ENCODE measurements at regions not wholly inside any gene's neighbourhood (a gene's known extent, or its start where the extent isn't known, plus 50 kb on each side); places are given as distances from the start of the nearest gene placed in this dataset.
"Not testable (repeated sequence)": the region's sequence is repeated elsewhere in the genome, so short reads cannot be mapped to it uniquely, and the experiment has no call there.

DNA sequence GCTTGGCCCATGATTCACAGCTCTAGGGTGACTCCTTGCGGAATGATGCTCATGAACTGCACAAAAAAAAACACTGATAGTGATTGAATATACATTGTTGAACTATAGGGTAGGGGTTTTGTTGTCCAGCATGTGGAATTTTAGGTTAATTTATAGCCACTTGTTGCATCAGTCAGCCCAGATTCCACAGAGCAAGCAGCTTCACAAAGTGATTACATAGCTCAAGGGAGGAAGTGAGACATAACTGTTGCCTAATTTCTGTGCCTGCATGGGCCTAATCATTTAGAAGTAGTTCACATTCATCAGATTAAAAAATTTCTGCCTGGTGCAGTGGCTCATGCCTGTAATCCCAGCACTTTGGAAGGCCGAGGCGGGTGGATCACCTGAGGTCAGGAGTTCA is 142.2 kb upstream of the ZNF722 start:
- not testable (repeated sequence) for DNase-seq

DNA sequence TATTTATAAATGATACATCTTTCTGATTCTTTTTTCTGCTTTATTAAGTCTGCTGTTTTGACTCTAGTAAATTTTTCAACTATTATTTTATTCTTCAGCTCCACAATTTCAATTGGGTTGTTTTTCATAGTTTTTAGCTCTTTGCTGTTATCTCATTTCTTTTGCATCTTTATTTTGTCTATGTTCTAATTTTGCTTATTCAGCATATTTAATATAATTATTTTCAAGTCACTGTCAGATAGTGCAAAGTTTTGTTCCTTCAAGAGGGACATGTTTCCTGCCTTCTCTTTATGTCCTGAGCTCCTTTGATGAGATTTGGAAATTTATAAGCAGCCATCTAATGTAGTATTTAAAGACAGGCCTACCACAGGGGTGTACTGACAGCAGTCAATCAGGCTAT is 131.5 kb upstream of the ZNF722 start:
- no peak for DNase-seq

DNA sequence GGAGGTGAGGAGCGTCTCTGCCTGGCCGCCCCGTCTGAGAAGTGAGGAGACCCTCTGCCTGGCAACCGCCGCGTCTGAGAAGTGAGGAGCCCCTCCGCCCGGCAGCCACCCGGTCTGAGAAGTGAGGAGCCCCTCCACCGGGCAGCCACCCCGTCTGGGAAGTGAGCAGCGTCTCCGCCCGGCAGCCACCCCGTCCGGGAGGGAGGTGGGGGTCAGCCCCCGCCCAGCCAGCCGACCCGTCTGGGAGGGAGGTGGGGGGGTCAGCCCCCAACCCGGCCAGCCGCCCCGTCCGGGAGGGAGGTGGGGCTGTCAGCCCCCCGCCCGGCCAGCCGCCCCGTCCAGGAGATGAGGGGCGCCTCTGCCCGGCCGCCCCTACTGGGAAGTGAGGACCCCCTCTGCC is 124.4 kb upstream of the ZNF722 start:
- not testable (repeated sequence) for DNase-seq

DNA sequence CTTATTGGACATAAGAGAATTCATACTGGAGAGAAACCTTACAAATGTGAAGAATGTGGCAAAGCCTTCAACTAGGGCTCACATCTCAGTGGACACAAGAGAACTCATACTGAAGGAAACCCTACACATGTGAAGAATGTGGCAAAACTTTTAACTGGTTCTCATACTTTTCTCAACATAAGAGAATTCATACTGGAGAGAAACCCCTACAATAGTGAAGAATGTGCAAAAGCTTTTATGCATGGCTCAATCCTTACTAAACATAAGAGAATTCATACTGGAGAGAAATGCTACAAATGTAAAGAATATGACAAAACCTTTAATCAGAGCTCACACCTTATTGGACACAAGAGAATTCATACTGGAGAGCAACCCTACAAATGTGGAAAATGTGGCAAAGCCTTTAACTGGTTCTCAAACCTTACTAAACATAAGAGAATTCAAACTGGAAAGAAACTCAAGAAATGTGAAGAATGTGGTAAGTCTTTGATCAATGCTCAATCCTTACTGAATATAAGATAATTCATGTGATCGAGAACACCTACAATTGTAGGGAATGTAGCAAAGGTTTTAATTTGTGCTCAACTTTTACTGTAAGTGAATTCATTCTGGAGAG is 121.8 kb upstream of the ZNF722 start:
- no peak for DNase-seq

DNA sequence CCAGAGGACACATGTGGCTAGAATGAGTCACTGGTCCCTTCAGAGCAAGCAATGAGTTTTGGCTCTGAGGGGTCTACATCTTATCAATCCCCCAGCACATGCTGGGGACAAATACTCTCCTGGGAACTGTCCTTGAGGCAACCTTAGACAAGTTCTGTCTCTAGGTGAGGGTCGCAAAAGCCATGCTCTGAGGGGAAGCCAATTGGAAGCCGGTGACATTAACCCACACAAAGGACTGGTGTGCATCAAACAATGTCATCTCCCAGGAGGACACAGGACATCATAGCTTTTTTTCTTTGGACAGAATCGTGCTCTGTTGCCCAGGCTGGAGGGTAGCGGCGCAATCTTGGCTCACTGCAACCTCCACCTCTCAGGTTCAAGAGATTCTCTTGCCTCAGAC is 111.6 kb upstream of the ZNF722 start:
- no peak for DNase-seq

DNA sequence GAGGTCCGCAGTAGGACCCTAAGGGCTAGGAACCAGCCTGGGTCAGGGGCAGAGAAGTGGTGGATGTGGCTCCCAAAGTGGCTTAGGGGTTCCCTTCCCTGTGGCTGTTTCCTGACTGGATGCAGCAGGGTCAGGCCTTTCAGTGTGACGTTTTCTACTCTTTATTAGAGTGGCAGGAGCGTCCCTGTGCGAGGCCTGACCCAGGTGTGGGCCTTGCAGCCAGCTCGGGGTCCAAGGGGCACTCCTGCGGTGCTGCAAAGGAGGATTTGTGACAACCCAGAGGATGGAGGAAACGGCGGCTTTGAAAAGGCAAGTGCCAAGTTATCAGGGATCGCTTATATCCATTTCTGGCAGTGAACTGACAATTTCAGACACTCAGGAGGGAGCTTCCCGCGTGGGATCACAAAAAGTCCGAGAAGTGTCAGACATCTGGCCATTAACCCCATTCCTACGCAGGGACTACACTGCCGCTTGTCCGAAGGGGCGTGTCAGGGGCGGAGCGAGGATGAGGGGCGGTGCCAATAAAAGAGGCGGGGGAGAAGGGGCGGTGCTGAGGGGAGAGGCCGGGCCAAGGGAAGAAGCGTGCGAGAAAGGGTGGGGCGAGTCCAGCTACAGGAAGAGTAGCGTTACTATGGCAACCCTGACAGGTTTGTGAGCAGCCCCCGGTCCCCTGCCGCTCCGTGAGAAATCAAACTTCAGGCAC is 98.8 kb upstream of the ZNF722 start:
- DNase-seq = peak in 12 of 14 donors; percentile 31 to 83 (median 72)

DNA sequence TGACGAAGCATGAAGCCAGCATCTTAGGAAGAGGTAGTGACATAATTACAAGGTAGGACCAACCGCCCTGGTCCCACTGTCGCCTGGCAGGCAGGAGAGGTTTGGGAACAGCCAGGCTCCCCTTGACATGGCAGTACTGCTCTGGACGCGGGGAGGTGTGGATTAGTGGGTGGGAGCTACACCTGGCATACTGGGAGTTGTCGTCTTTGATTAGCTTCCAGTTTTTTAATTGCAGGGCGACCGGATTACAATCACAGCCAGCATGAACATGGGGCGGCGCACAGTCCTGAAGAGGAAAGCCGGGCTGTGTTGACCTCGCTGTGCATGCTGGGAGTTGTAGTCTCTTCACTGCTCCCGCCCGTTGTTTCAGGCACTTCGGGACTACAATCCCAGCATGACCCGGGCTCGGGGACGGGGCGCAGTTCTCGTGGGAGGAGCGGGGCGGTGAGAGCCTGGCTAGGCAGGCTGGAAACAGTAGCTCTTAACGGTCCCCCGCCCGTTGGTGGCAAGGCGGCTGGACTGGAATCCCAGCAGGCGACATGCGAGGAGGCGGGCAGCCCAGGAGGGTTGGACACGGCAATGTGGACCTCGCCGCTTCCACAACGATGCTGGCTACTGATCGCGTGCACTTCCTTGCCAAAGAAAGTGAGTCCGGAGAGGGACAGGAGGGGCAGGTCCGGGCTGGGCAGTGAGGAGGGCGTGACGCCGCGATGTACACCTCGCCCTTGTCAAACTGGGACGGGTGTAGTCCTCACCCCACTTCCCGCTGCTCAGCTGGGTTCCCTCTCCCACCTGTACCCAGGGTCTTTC is 98.0 kb upstream of the ZNF722 start:
- peak; percentile 19 to 95 (median 87) for DNase-seq

DNA sequence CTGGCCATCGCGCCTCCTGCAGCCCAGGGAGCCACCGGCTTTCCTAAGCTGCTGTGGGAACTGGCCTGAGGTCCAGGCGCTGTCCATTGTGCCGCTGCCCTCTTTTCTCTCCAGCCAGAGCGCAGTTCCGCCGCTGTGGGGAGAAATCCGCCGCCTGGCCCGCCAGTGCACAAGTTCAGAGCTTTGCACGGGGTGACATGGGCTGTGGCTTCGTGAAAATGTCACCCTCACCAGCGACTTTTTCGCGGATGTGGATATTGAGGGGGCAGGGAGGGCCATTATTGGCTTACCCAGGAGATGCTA is 97.5 kb upstream of the ZNF722 start:
- DNase-seq = not testable (repeated sequence)

DNA sequence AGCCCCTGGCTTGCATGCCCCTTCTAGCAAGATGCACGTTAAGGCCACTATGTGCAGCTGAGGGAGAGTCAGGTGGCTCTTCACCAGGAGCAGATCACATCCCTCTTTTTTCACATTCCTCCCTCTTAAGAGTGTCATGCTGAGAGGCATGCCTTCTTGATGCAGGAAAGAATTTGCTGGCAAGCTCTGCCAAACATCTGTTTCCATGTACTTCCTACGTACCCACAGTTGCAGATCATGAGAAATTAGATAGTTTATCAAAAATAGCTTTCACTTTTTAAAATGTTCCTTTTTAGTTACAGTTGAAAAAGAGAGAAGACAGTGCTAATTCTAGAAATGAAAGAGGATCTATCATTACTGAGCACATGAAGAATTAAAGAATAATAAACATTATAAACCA is 79.7 kb upstream of the ZNF722 start:
- DNase-seq = no peak

DNA sequence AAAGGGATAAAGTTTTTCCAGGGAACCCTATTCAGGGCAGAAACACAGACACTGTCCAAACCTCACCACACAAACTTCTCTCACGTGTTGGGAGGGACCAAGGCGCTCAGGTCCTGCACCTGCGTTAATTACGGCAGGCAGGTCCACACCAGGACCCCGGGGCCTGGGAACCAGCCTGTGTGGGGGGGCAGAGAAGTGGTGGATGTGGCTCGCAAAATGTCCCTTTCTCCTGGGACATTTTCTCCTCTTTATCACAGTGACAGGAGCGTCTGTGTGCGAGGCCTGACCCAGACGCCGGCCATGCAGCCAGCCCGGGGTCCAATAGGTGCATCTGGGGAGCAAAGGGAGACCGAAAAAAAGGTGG is 73.4 kb upstream of the ZNF722 start:
- peak in 2 of 14 donors; percentile 40 to 43 for DNase-seq

DNA sequence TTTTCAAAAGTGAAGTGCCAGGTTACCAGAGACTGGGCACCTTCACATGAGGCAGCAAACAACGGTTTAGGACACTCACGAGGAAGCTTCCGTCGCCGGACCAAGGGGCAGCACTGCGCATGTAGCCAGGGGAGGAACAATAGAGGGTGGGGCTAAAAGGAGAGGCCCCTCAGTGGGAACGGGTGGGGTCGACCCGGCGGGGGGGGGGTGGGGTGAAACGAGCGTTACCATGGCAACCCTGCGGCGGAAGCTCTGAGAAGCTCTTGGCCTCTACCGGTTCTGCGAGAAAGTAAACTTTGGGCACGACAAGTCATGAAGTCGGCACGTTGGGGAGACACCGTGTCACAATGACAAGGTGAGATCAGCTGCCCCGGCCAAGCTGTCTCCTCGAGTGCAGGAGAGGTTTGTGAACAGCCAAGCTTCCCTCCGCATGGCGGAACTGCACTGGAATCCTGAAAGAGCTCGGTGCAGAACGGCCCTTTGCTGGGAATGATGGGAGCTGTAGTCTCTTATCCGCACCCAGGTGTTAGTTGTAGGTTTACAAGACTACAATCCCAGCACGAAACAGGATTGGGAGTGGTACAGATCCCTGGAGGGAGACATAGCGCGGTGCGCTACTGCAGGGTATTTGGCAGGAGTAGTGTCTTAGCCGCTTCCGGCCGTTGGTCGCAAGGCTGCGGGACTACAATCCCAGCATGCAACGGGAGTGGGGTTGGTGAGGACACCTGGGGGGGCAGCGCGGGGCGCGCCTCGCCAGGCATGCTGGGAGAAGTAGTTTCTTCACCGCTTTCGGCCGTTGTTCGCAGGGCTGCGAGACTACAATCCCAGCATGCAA is 72.8 kb upstream of the ZNF722 start:
- peak; percentile 51 to 96 (median 90) for DNase-seq

DNA sequence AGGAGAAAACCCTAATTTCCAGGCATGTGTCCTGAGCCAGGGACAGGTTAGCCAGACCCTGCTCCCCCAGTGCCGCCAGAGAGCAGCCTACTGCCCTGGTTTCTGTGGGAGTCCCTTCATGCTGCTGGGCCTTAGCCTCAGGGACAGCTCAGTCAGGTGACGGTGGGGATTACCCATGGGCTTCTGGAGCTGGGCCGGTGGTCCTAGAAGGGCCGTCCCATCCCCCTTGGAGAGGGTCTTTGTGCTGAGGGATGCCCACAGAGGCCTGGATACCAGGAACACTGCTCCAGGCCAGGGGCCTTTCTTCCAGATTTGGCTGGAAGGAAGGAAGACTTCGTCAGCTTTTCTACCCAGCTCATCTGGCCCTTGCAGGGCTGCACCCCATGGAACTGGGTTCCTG is 71.4 kb upstream of the ZNF722 start:
- DNase-seq = no peak

DNA sequence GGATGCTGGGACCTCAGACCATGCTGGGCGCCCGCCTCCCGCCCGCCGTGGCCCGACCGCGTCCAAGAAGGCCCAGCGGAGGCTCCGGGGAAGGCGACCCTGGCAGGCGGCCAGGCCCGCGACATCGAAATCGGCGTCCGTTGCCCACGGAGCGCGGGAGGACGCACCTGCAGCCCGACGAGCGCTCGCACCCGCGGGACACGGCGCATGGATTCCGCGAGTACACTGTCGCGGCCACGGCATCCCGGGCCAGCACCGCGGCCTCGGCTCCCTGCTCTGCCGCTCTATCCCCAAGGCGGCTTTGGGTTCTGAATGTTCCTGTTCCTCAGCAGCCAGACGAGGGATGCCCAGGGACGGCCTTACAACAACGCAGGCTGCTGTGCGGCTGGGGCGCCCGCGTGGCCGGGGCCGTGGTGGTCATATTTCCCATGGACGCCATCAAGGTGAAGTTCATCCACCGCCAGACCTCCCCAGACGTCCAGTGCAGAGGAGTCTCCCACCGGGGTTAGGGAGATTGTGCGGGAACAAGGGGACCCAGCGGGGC is 67.5 kb upstream of the ZNF722 start:
- DNase-seq = no peak

DNA sequence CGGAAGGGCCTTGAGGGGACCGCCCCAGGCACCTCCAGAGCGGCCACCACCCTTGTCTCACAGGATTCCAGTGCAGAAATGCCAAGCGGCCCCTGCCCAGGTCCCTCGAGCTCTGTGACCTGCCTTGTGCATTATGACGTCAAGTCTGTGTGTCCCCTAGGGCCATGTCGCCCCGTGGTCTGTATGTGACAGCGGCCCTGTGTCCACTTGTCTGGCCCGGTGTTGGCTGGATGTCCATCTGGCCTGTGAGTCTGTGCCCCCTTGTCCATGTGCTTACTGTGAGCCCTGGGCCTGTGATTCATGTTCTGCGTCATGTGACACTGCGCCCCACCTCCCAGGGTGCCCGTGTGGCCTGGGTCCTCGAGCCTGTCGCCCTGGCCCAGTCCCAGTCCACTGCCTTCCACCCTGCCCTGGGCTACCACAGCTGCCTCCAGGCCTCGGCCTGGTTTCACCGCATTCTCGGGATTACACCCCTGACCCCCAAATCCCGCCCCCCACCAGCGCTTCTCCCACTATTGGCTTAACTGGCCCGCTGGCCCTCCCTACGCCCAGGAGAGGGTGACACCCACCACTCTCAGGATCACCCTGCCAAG is 66.6 kb upstream of the ZNF722 start:
- DNase-seq = no peak
